IPS-20b (cell line): ENCODE measurements at regions not wholly inside any gene's neighbourhood (a gene's known extent, or its start where the extent isn't known, plus 50 kb on each side); places are given as distances from the start of the nearest gene placed in this dataset.

Experiments used
- H3K27ac ChIP-seq: one replicate; pipeline ENCODE4 v1.5.1; 2013; ENCODE audit warnings: low read length
- H3K27me3 ChIP-seq: 2 replicates; pipeline ENCODE4 v1.6.1; 2013; ENCODE audit warnings: mild to moderate bottlenecking, low read length, inconsistent platforms; ENCODE audit not compliant: insufficient read depth
- H3K36me3 ChIP-seq: 2 replicates; pipeline ENCODE4 v1.6.1; 2013; ENCODE audit warnings: low read depth, mild to moderate bottlenecking, inconsistent platforms, low read length, moderate library complexity; ENCODE audit not compliant: insufficient read depth
- H3K4me1 ChIP-seq: 2 replicates; pipeline ENCODE4 v1.6.1; 2013; ENCODE audit warnings: mild to moderate bottlenecking, control low read depth, inconsistent platforms, low read length, moderate library complexity; ENCODE audit not compliant: insufficient read depth
- H3K4me3 ChIP-seq: 2 replicates; pipeline ENCODE4 v1.5.1; 2013; ENCODE audit warnings: mild to moderate bottlenecking, low read length, inconsistent platforms
- H3K9ac ChIP-seq: 2 replicates; pipeline ENCODE4 v1.6.1; 2013; ENCODE audit warnings: low read depth, mild to moderate bottlenecking, inconsistent platforms, low read length, moderate library complexity
- H3K9me3 ChIP-seq: 2 replicates; pipeline ENCODE4 v1.6.1; 2013; ENCODE audit warnings: mild to moderate bottlenecking, low read depth, low read length, inconsistent platforms; ENCODE audit not compliant: insufficient read depth

- no peak overlapping the region for H3K9ac ChIP-seq
- H3K9me3 ChIP-seq, result no peaks in the 10 kb centered on the region
- H3K4me1 ChIP-seq, result no peaks in the 10 kb centered on the region
- no peak overlapping the region for H3K4me3 ChIP-seq
- H3K36me3 ChIP-seq, result no peaks in the 10 kb centered on the region
- no peaks in the 10 kb centered on the region for H3K27me3 ChIP-seq
- no peak overlapping the region for H3K27ac ChIP-seq
These were observed 132.0 kb downstream of the FAM181B start for GRCh38 chr11:82601711-82602110.

GRCh38 chr11:82599836-82600235 is 133.8 kb downstream of the FAM181B start:
- no peaks in the 10 kb centered on the region for H3K36me3 ChIP-seq
- H3K9me3 ChIP-seq, result no peaks in the 10 kb centered on the region
- no peaks in the 10 kb centered on the region for H3K27me3 ChIP-seq
- H3K9ac ChIP-seq, result no peak overlapping the region
- no peaks in the 10 kb centered on the region for H3K4me1 ChIP-seq
- H3K4me3 ChIP-seq, result no peak overlapping the region
- H3K27ac ChIP-seq, result no peak overlapping the region

DNA sequence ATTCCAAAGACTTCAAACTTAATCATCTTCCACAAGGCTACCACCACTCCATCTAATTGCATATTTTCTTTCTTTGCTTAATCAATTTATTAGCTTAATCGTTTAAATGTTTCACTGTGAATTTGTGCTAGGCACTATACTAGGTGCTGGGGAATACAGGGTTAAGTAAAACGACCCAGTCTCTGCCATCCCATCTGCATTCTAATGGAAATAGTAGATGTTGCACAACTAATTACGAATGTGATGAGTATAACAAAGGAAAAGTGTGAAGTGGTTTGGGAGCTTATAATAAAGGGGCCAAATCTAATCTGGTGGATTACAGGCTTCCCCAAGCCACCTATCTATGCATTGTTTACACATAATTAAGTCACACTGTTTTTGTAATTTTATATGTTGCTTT is 147.1 kb downstream of the FAM181B start:
- Histone ChIP-seq H3K27ac (no peak overlapping the region), H3K27me3 (no peaks in the 10 kb centered on the region), H3K9ac (no peak overlapping the region), H3K4me1 (no peaks in the 10 kb centered on the region), H3K4me3 (no peak overlapping the region), H3K9me3 (no peaks in the 10 kb centered on the region), H3K36me3 (no peaks in the 10 kb centered on the region)

DNA sequence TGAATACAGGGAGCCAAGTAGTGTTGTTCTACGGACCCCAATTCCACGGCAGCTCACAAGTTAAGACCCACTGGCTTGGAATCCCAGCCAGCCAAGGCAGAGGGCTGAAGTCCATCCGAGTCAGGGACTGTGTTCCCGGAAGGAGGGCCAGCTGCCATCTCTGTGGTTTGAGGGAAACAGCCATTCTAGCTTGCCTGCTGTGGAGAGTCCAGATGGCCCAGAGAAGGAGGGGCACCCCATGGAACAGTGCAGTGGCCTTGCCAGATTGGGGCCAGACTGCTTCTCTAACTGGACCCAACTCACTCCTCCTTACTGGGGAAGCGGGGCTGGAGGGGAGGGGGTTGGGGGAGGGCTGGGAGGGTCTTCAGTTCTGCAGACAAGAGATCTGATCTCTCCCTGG is 156.4 kb downstream of the FAM181B start:
- no peak overlapping the region for H3K27ac ChIP-seq
- no peaks in the 10 kb centered on the region for H3K36me3 ChIP-seq
- H3K27me3 ChIP-seq, result peaks cover 20% of the 10 kb centered on the region; the same call in 1 of the 2 replicates
- H3K9me3 ChIP-seq, result no peaks in the 10 kb centered on the region
- H3K4me3 ChIP-seq, result no peak overlapping the region
- H3K9ac ChIP-seq, result no peak overlapping the region
- H3K4me1 ChIP-seq, result no peaks in the 10 kb centered on the region

GRCh38 chr11:82560836-82561235 is 172.8 kb downstream of the FAM181B start:
- no peaks in the 10 kb centered on the region for H3K36me3 ChIP-seq
- H3K9ac ChIP-seq, result no peak overlapping the region
- no peaks in the 10 kb centered on the region for H3K9me3 ChIP-seq
- no peak overlapping the region for H3K4me3 ChIP-seq
- no peaks in the 10 kb centered on the region for H3K4me1 ChIP-seq
- H3K27me3 ChIP-seq, result no peaks in the 10 kb centered on the region
- no peak overlapping the region for H3K27ac ChIP-seq

DNA sequence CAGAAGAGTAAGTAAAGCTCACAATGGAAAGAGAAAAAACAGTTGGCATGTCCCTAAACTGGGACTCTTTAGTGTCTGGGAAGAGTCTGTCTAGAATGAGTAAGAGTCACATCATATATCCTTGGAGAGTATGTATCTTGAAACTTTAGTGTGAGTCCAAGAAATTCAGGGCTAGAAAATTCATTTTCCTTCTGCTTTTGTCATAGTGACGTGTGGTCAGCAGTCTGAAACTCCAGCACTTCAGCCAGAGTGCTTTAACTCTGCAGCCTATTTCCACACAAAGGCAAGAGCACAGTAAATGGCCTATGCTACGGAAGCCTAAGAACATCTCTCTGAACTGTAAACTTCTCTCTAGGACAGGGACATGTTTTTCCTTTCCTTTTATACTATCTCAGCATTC is 174.1 kb downstream of the FAM181B start:
- H3K9me3 ChIP-seq, result no peaks in the 10 kb centered on the region
- no peaks in the 10 kb centered on the region for H3K36me3 ChIP-seq
- H3K9ac ChIP-seq, result no peak overlapping the region
- H3K4me3 ChIP-seq, result no peak overlapping the region
- H3K27me3 ChIP-seq, result no peaks in the 10 kb centered on the region
- H3K27ac ChIP-seq, result no peak overlapping the region
- no peaks in the 10 kb centered on the region for H3K4me1 ChIP-seq

DNA sequence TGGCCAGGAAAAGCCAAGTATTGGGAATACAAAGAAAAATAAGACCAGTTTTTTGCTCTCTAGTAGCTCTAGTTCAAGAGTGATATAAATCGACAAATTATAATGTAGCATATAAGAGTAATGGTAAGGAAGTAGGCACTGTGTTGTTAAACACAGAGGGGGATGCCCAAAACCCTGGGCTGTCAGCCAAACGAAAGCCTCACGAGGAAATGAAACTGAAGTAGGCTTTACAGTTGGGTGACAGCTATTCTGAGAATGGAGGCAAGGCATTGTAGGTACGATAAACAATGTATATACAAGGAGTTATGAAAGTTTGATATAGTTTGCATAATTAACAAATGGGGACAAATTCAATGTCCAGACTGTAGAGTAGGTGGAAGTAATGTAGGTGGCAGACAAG is 176.4 kb downstream of the FAM181B start:
- Histone ChIP-seq H3K27me3 (no peaks in the 10 kb centered on the region), H3K4me3 (no peak overlapping the region), H3K9me3 (no peaks in the 10 kb centered on the region), H3K36me3 (no peaks in the 10 kb centered on the region), H3K9ac (no peak overlapping the region), H3K4me1 (no peaks in the 10 kb centered on the region), H3K27ac (no peak overlapping the region)

- Histone ChIP-seq H3K4me1 (no peaks in the 10 kb centered on the region), H3K9me3 (no peaks in the 10 kb centered on the region), H3K9ac (no peak overlapping the region), H3K27ac (no peak overlapping the region), H3K27me3 (no peaks in the 10 kb centered on the region), H3K36me3 (no peaks in the 10 kb centered on the region), H3K4me3 (no peak overlapping the region)
These were observed 177.5 kb downstream of the FAM181B start for GRCh38 chr11:82556210-82556609.

DNA sequence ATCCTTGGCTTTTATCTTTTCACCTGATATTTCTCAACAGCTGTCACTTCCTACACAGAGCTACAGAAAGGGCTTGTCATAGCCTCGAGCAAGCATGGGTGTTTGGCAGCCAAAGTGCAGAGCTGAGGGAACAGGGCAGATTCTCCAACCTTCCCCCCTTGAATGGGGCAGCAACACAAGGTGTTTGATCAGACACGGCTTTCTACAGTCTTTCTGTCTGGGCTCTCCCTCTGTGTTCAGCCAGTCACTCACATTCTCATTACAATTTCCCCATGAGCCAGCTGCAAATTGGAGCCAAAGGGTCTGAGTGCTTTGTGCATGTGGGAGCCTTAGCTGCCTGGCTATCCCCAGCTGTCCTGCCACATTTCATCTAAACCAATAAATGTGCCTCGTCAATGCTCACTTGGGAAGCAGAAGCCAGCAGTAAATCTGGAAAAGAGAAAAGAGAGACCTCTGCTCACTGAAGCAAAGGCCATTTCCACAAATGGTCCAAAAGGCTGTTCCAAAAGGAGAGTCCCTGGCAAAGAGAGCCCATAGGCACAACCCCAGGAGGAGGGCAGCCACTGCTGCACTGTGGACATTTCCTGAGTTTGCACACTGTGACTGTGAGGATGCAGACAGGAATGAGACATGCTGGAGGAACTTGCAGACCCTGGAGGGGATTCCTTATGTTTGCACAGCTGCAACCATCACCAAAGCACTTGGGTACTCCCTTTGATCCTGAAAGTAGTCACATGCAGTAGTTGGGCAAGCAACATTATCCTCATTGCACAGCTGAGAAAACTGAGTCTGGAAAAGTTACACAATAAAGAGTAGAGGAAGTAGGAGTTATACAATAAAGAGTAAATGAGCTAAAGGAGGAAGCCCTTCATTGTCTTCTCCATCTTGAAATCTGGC is 186.8 kb downstream of the FAM181B start:
- Histone ChIP-seq H3K4me1 (no peaks in the 10 kb centered on the region), H3K36me3 (no peaks in the 10 kb centered on the region), H3K4me3 (no peak overlapping the region), H3K27me3 (no peaks in the 10 kb centered on the region), H3K27ac (no peak overlapping the region), H3K9ac (no peak overlapping the region), H3K9me3 (no peaks in the 10 kb centered on the region)

- Histone ChIP-seq H3K27ac (no peak overlapping the region), H3K27me3 (no peaks in the 10 kb centered on the region), H3K9ac (no peak overlapping the region), H3K9me3 (no peaks in the 10 kb centered on the region), H3K36me3 (no peaks in the 10 kb centered on the region), H3K4me3 (no peak overlapping the region), H3K4me1 (no peaks in the 10 kb centered on the region)
These were observed 194.0 kb downstream of the FAM181B start for GRCh38 chr11:82539669-82540068.

DNA sequence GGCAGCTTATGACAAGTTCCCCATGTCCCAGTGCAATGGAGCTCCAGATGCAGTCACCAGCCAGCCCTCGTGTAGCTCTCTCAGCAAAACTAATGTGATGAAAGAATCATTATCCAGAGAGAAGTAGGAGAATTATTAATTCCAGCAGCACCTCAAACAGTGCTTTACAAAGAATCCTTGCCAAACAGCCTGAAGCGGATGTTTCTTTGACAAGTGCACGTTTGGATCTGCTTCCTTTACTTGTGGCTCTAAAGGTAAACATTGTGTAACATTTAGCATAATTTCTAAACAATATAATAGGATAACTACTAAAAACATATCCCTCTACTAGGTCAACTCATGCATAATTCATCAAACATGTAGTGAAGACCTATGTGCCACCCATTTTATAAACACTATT is 197.0 kb downstream of the FAM181B start:
- no peak overlapping the region for H3K4me3 ChIP-seq
- no peaks in the 10 kb centered on the region for H3K27me3 ChIP-seq
- H3K9me3 ChIP-seq, result no peaks in the 10 kb centered on the region
- no peak overlapping the region for H3K27ac ChIP-seq
- H3K4me1 ChIP-seq, result no peaks in the 10 kb centered on the region
- H3K36me3 ChIP-seq, result no peaks in the 10 kb centered on the region
- no peak overlapping the region for H3K9ac ChIP-seq

GRCh38 chr11:82533628-82534327 is 199.9 kb downstream of the FAM181B start:
- Histone ChIP-seq H3K27ac (no peak overlapping the region), H3K4me1 (no peaks in the 10 kb centered on the region), H3K27me3 (no peaks in the 10 kb centered on the region), H3K36me3 (no peaks in the 10 kb centered on the region), H3K9ac (no peak overlapping the region), H3K9me3 (no peaks in the 10 kb centered on the region), H3K4me3 (no peak overlapping the region)
